ENCODE measurements at regions not wholly inside any gene's neighbourhood (a gene's known extent, or its start where the extent isn't known, plus 50 kb on each side); places are given as distances from the start of the nearest gene placed in this dataset.

GRCh38 chr10:113292743-113293142, 260.1 kb upstream of the HABP2 start:
- Histone ChIP-seq H3K23ac (ENCODE audit: low read length) (no peak overlapping the region), H3K56ac (ENCODE audit: low read length) (no peak overlapping the region), H3K9ac (ENCODE audit: low read length) (no peak overlapping the region), H3K27me3 (ENCODE audit: insufficient read depth, low read length, poor library complexity) (no peaks in the 10 kb centered on the region), H3K4me2 (ENCODE audit: low read length) (no peak overlapping the region), H2BK5ac (ENCODE audit: low read length) (no peak overlapping the region), H2BK15ac (replicated peaks; ENCODE audit: low read depth) (no peak overlapping the region), H4K5ac (ENCODE audit: low read length) (no peak overlapping the region), H3K79me2 (ENCODE audit: control insufficient read depth, insufficient read depth, low read length) (no peaks in the 10 kb centered on the region), H2AK5ac (ENCODE audit: low read length) (no peak overlapping the region), H3K36me3 (ENCODE audit: control insufficient read depth, insufficient read depth, low read length) (no peaks in the 10 kb centered on the region), H3K4me3 (ENCODE audit: low read length) (no peak overlapping the region), H3K4me1 (ENCODE audit: control insufficient read depth, low read depth, low read length) (peaks cover 4% of the 10 kb centered on the region), H3K18ac (ENCODE audit: low read length) (no peak overlapping the region), H2BK120ac (ENCODE audit: low read depth, low read length) (no peak overlapping the region), H4K8ac (ENCODE audit: low read depth, low read length) (no peak overlapping the region), H3K4ac (ENCODE audit: low read depth, low read length) (no peak overlapping the region), H3K27ac (ENCODE audit: low read depth, low read length) (no peak overlapping the region), H3K79me1 (ENCODE audit: low read length) (no peaks in the 10 kb centered on the region)
- no CpG with 5 or more reads among the region's 5 CpGs for WGBS (ENCODE audit: extremely low coverage, insufficient coverage, low lambda C conversion rate)
- DNase-seq: no peak

- no peak for DNase-seq
- Histone ChIP-seq H4K8ac (ENCODE audit: low read depth, low read length) (no peak overlapping the region), H3K79me2 (ENCODE audit: control insufficient read depth, insufficient read depth, low read length) (no peaks in the 10 kb centered on the region), H2AK5ac (ENCODE audit: low read length) (no peak overlapping the region), H3K18ac (ENCODE audit: low read length) (no peak overlapping the region), H2BK15ac (replicated peaks; ENCODE audit: low read depth) (no peak overlapping the region), H3K4me3 (ENCODE audit: low read length) (no peak overlapping the region), H3K9ac (ENCODE audit: low read length) (no peak overlapping the region), H3K79me1 (ENCODE audit: low read length) (no peaks in the 10 kb centered on the region), H3K36me3 (ENCODE audit: control insufficient read depth, insufficient read depth, low read length) (no peaks in the 10 kb centered on the region), H3K4ac (ENCODE audit: low read depth, low read length) (no peak overlapping the region), H2BK120ac (ENCODE audit: low read depth, low read length) (no peak overlapping the region), H3K27me3 (ENCODE audit: insufficient read depth, low read length, poor library complexity) (no peaks in the 10 kb centered on the region), H4K5ac (ENCODE audit: low read length) (no peak overlapping the region), H3K4me2 (ENCODE audit: low read length) (no peak overlapping the region), H3K27ac (ENCODE audit: low read depth, low read length) (no peak overlapping the region), H2BK5ac (ENCODE audit: low read length) (no peak overlapping the region), H3K4me1 (ENCODE audit: control insufficient read depth, low read depth, low read length) (peaks cover 4% of the 10 kb centered on the region), H3K23ac (ENCODE audit: low read length) (no peak overlapping the region), H3K56ac (ENCODE audit: low read length) (no peak overlapping the region)
- no CpG with 5 or more reads among the region's 4 CpGs for WGBS (ENCODE audit: extremely low coverage, insufficient coverage, low lambda C conversion rate)
These were observed 259.7 kb upstream of the HABP2 start for GRCh38 chr10:113293167-113293566.

GRCh38 chr10:113294868-113295267, 258.0 kb upstream of the HABP2 start:
- no peak overlapping the region for H2AK5ac ChIP-seq (ENCODE audit: low read length)
- H4K8ac ChIP-seq (ENCODE audit: low read depth, low read length): no peak overlapping the region
- H3K18ac ChIP-seq (ENCODE audit: low read length): no peak overlapping the region
- H3K4me2 ChIP-seq (ENCODE audit: low read length): no peak overlapping the region
- H2BK15ac ChIP-seq (replicated peaks; ENCODE audit: low read depth): no peak overlapping the region
- no peaks in the 10 kb centered on the region for H3K36me3 ChIP-seq (ENCODE audit: control insufficient read depth, insufficient read depth, low read length)
- H3K9ac ChIP-seq (ENCODE audit: low read length): no peak overlapping the region
- no peaks in the 10 kb centered on the region for H3K79me1 ChIP-seq (ENCODE audit: low read length)
- H2BK120ac ChIP-seq (ENCODE audit: low read depth, low read length): no peak overlapping the region
- H3K27me3 ChIP-seq (ENCODE audit: insufficient read depth, low read length, poor library complexity): no peaks in the 10 kb centered on the region
- no peak overlapping the region for H4K5ac ChIP-seq (ENCODE audit: low read length)
- peaks cover under 1% of the 10 kb centered on the region for H3K4me1 ChIP-seq (ENCODE audit: control insufficient read depth, low read depth, low read length)
- no peak overlapping the region for H2BK5ac ChIP-seq (ENCODE audit: low read length)
- no peaks in the 10 kb centered on the region for H3K79me2 ChIP-seq (ENCODE audit: control insufficient read depth, insufficient read depth, low read length)
- no peak for DNase-seq
- H3K56ac ChIP-seq (ENCODE audit: low read length): no peak overlapping the region
- H3K27ac ChIP-seq (ENCODE audit: low read depth, low read length): no peak overlapping the region
- no peak overlapping the region for H3K4me3 ChIP-seq (ENCODE audit: low read length)
- H3K23ac ChIP-seq (ENCODE audit: low read length): no peak overlapping the region
- no CpG with 5 or more reads among the region's 3 CpGs for WGBS (ENCODE audit: extremely low coverage, insufficient coverage, low lambda C conversion rate)
- H3K4ac ChIP-seq (ENCODE audit: low read depth, low read length): no peak overlapping the region

- Histone ChIP-seq H2BK15ac (replicated peaks; ENCODE audit: low read depth) (no peak overlapping the region), H4K8ac (ENCODE audit: low read depth, low read length) (no peak overlapping the region), H3K79me2 (ENCODE audit: control insufficient read depth, insufficient read depth, low read length) (no peaks in the 10 kb centered on the region), H3K9ac (ENCODE audit: low read length) (no peak overlapping the region), H3K36me3 (ENCODE audit: control insufficient read depth, insufficient read depth, low read length) (no peaks in the 10 kb centered on the region), H2BK120ac (ENCODE audit: low read depth, low read length) (no peak overlapping the region), H3K4ac (ENCODE audit: low read depth, low read length) (no peak overlapping the region), H3K4me1 (ENCODE audit: control insufficient read depth, low read depth, low read length) (no peaks in the 10 kb centered on the region), H3K79me1 (ENCODE audit: low read length) (no peaks in the 10 kb centered on the region), H3K4me3 (ENCODE audit: low read length) (no peak overlapping the region), H2BK5ac (ENCODE audit: low read length) (no peak overlapping the region), H3K27me3 (ENCODE audit: insufficient read depth, low read length, poor library complexity) (no peaks in the 10 kb centered on the region), H4K5ac (ENCODE audit: low read length) (no peak overlapping the region), H3K4me2 (ENCODE audit: low read length) (no peak overlapping the region), H3K56ac (ENCODE audit: low read length) (no peak overlapping the region), H3K23ac (ENCODE audit: low read length) (no peak overlapping the region), H3K27ac (ENCODE audit: low read depth, low read length) (no peak overlapping the region), H2AK5ac (ENCODE audit: low read length) (no peak overlapping the region), H3K18ac (ENCODE audit: low read length) (no peak overlapping the region)
- no CpG with 5 or more reads among the region's 5 CpGs for WGBS (ENCODE audit: extremely low coverage, insufficient coverage, low lambda C conversion rate)
- DNase-seq: peak; percentile 48
These were observed 255.6 kb upstream of the HABP2 start for GRCh38 chr10:113297226-113297625.

- WGBS (ENCODE audit: extremely low coverage, insufficient coverage, low lambda C conversion rate): no CpG with 5 or more reads among the region's 6 CpGs
- H2BK120ac ChIP-seq (ENCODE audit: low read depth, low read length): no peak overlapping the region
- H3K23ac ChIP-seq (ENCODE audit: low read length): no peak overlapping the region
- no peak overlapping the region for H2BK5ac ChIP-seq (ENCODE audit: low read length)
- H2AK5ac ChIP-seq (ENCODE audit: low read length): no peak overlapping the region
- H3K4me2 ChIP-seq (ENCODE audit: low read length): no peak overlapping the region
- no peak overlapping the region for H3K18ac ChIP-seq (ENCODE audit: low read length)
- no peak overlapping the region for H3K56ac ChIP-seq (ENCODE audit: low read length)
- H3K4me1 ChIP-seq (ENCODE audit: control insufficient read depth, low read depth, low read length): no peaks in the 10 kb centered on the region
- no peak overlapping the region for H3K27ac ChIP-seq (ENCODE audit: low read depth, low read length)
- no peak overlapping the region for H2BK15ac ChIP-seq (replicated peaks; ENCODE audit: low read depth)
- H3K4me3 ChIP-seq (ENCODE audit: low read length): no peak overlapping the region
- no peak overlapping the region for H4K5ac ChIP-seq (ENCODE audit: low read length)
- no peak overlapping the region for H3K4ac ChIP-seq (ENCODE audit: low read depth, low read length)
- DNase-seq: no peak
- H3K36me3 ChIP-seq (ENCODE audit: control insufficient read depth, insufficient read depth, low read length): no peaks in the 10 kb centered on the region
- H3K79me2 ChIP-seq (ENCODE audit: control insufficient read depth, insufficient read depth, low read length): no peaks in the 10 kb centered on the region
- H3K79me1 ChIP-seq (ENCODE audit: low read length): no peaks in the 10 kb centered on the region
- no peak overlapping the region for H4K8ac ChIP-seq (ENCODE audit: low read depth, low read length)
- no peaks in the 10 kb centered on the region for H3K27me3 ChIP-seq (ENCODE audit: insufficient read depth, low read length, poor library complexity)
- no peak overlapping the region for H3K9ac ChIP-seq (ENCODE audit: low read length)
These were observed 254.2 kb upstream of the HABP2 start for GRCh38 chr10:113298616-113299015.

- H3K79me1 ChIP-seq (ENCODE audit: low read length): no peaks in the 10 kb centered on the region
- H2AK5ac ChIP-seq (ENCODE audit: low read length): no peak overlapping the region
- H2BK15ac ChIP-seq (replicated peaks; ENCODE audit: low read depth): no peak overlapping the region
- no peak overlapping the region for H3K4me2 ChIP-seq (ENCODE audit: low read length)
- no peak overlapping the region for H4K5ac ChIP-seq (ENCODE audit: low read length)
- no peak overlapping the region for H2BK5ac ChIP-seq (ENCODE audit: low read length)
- no peak overlapping the region for H3K4ac ChIP-seq (ENCODE audit: low read depth, low read length)
- DNase-seq: no peak
- H2BK120ac ChIP-seq (ENCODE audit: low read depth, low read length): no peak overlapping the region
- H3K4me1 ChIP-seq (ENCODE audit: control insufficient read depth, low read depth, low read length): no peaks in the 10 kb centered on the region
- H3K27me3 ChIP-seq (ENCODE audit: insufficient read depth, low read length, poor library complexity): no peaks in the 10 kb centered on the region
- no peaks in the 10 kb centered on the region for H3K36me3 ChIP-seq (ENCODE audit: control insufficient read depth, insufficient read depth, low read length)
- no peak overlapping the region for H3K27ac ChIP-seq (ENCODE audit: low read depth, low read length)
- no peak overlapping the region for H3K23ac ChIP-seq (ENCODE audit: low read length)
- H3K56ac ChIP-seq (ENCODE audit: low read length): no peak overlapping the region
- H3K4me3 ChIP-seq (ENCODE audit: low read length): no peak overlapping the region
- no peaks in the 10 kb centered on the region for H3K79me2 ChIP-seq (ENCODE audit: control insufficient read depth, insufficient read depth, low read length)
- no peak overlapping the region for H4K8ac ChIP-seq (ENCODE audit: low read depth, low read length)
- H3K18ac ChIP-seq (ENCODE audit: low read length): no peak overlapping the region
- no peak overlapping the region for H3K9ac ChIP-seq (ENCODE audit: low read length)
These were observed 252.7 kb upstream of the HABP2 start for GRCh38 chr10:113300201-113300600.

Data from mesendoderm (in vitro differentiated cells).